ENCODE measurements at regions not wholly inside any gene's neighbourhood (a gene's known extent, or its start where the extent isn't known, plus 50 kb on each side); places are given as distances from the start of the nearest gene placed in this dataset.

DNA sequence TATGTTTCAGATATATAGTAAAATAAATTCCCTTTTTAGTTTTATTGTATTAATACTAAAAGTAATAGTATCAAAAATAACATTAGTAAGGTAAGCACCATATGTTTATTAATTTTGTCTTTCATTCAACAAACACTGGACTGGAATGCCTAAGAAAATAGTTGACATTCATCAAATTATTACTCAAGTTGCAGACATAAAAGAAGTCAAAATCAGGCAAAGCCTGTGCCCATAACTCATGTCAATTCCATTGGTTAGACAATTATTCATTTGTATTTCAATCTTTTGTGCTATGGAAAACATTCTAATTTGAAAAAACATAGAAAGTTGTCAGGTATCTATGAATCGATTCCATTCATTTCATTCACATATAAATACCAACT is 158.9 kb downstream of the CEMIP2 start:
- H3K27ac ChIP-seq (ENCODE audit: insufficient read depth, low read depth, low read length): no peak overlapping the region

DNA sequence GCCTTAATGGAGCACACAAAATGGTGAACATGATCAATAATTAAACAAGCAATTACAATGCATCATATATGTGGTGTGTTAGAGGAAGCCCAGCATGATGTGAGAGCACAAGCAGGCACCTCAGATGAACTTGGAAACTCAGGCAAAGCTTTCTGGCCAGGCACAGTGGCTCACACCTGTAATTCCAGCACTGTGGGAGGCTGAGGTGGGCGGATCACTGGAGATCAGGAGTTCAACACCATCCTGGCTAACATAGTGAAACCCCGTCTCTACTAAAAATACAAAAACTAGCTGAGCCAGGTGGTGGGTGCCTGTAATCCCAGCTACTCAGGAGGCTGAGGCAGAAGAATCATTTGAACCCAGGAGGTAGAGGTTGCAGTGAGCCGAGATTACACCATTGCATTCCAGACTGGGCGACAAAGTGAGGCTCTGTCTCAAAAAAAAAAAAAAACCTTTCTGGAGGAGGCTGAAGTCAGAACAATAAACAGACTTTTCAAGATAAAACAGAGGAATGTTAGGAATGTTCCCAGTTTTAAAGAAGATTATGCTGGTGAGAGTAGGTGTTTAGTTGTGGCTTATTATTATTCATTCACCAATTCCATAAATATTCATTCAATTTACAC is 159.4 kb downstream of the CEMIP2 start:
- no peak for DNase-seq (ENCODE audit: low read depth, low spot score)
- intact Hi-C loops (cut with micrococcal nuclease): no loop called here

More for the DNA sequence above, 158.9 kb downstream of the CEMIP2 start:
- Histone ChIP-seq H3K4me1 (ENCODE audit: control insufficient read depth, extremely low read depth, insufficient read depth, low read length) (no peaks in the 10 kb centered on the region), H3K79me2 (ENCODE audit: control insufficient read depth, insufficient read depth, low read length) (no peaks in the 10 kb centered on the region), H3K9ac (replicated peaks; ENCODE audit: extremely low read depth, insufficient read depth, low read length) (no peak overlapping the region), H3K9me1 (replicated peaks; ENCODE audit: control insufficient read depth, extremely low read depth, insufficient read depth, low read length) (no peaks in the 10 kb centered on the region), H3K4me3 (replicated peaks in 1 of 3; ENCODE audit: insufficient read depth in 1 of 3, low read depth in 1 of 3, low read length in 3 of 3) (no peak overlapping the region), H3K4me2 (ENCODE audit: insufficient read depth, low read length) (no peak overlapping the region), H3K9me3 (replicated peaks; ENCODE audit: control insufficient read depth, insufficient read depth, low read length) (no peaks in the 10 kb centered on the region), H3K27me3 (ENCODE audit: control insufficient read depth in 2 of 2, insufficient read depth in 2 of 2, low read length in 2 of 2) (no peaks in the 10 kb centered on the region), H3K36me3 (ENCODE audit: control insufficient read depth in 2 of 2, extremely low read depth in 1 of 2, insufficient read depth in 2 of 2, low read length in 2 of 2) (no peaks in the 10 kb centered on the region), H4K20me1 (replicated peaks; ENCODE audit: control insufficient read depth, extremely low read depth, insufficient read depth, low read length) (no peaks in the 10 kb centered on the region), H2AFZ (ENCODE audit: low read depth, low read length) (no peak overlapping the region)
- CTCF ChIA-PET: interaction anchor here (2.0 kb wide), 1 partner anchor 75 kb away, joined by 4 read pairs; no protein-coding TSS in a partner anchor
- no peak for TF ChIP-seq EZH2 (IDR thresholded peaks at IDR 0.05; ENCODE audit: borderline replicate concordance, low read depth, low read length, severe bottlenecking)
- TF ChIP-seq MYC (IDR thresholded peaks at IDR 0.05; ENCODE audit: low read depth, low read length): no peak
- TF ChIP-seq, protein P1, sequence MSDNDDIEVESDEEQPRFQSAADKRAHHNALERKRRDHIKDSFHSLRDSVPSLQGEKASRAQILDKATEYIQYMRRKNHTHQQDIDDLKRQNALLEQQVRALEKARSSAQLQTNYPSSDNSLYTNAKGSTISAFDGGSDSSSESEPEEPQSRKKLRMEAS (IDR thresholded peaks at IDR 0.05; ENCODE audit: insufficient read depth, insufficient read length): no peak
- no peak for TF ChIP-seq FOS (IDR thresholded peaks at IDR 0.05; ENCODE audit: borderline replicate concordance, insufficient read depth, low read length)
- no peak for TF ChIP-seq JUN (IDR thresholded peaks at IDR 0.05; ENCODE audit: borderline replicate concordance, insufficient read depth, insufficient read length, low read depth)
- no peak for TF ChIP-seq POLR2A (IDR thresholded peaks at IDR 0.05; ENCODE audit: low read depth, low read length)
- DNase-seq (ENCODE audit: low read depth, low spot score): peak; percentile 18
- intact Hi-C loops (cut with micrococcal nuclease): no loop called here
- FAIRE-seq: no peak
- no TSS peak for BruUV-seq (replicated peaks)
- POLR2A ChIA-PET: no interaction called here
- dilution Hi-C loops (cut with MboI; ENCODE audit: extremely low pct_ligation_motif_present, low sequenced_read_pairs): no loop called here

More for the DNA sequence above, 159.4 kb downstream of the CEMIP2 start:
- Histone ChIP-seq H3K9me3 (replicated peaks; ENCODE audit: control insufficient read depth, insufficient read depth, low read length) (no peaks in the 10 kb centered on the region), H3K27me3 (ENCODE audit: control insufficient read depth in 2 of 2, insufficient read depth in 2 of 2, low read length in 2 of 2) (no peaks in the 10 kb centered on the region), H3K4me1 (ENCODE audit: control insufficient read depth, extremely low read depth, insufficient read depth, low read length) (no peaks in the 10 kb centered on the region), H3K4me3 (replicated peaks in 1 of 3; ENCODE audit: insufficient read depth in 1 of 3, low read depth in 1 of 3, low read length in 3 of 3) (no peak overlapping the region), H3K4me2 (ENCODE audit: insufficient read depth, low read length) (no peak overlapping the region), H4K20me1 (replicated peaks; ENCODE audit: control insufficient read depth, extremely low read depth, insufficient read depth, low read length) (no peaks in the 10 kb centered on the region), H3K36me3 (ENCODE audit: control insufficient read depth in 2 of 2, extremely low read depth in 1 of 2, insufficient read depth in 2 of 2, low read length in 2 of 2) (no peaks in the 10 kb centered on the region), H3K79me2 (ENCODE audit: control insufficient read depth, insufficient read depth, low read length) (no peaks in the 10 kb centered on the region), H3K27ac (ENCODE audit: insufficient read depth, low read depth, low read length) (no peak overlapping the region), H3K9ac (replicated peaks; ENCODE audit: extremely low read depth, insufficient read depth, low read length) (no peak overlapping the region), H3K9me1 (replicated peaks; ENCODE audit: control insufficient read depth, extremely low read depth, insufficient read depth, low read length) (no peaks in the 10 kb centered on the region), H2AFZ (ENCODE audit: low read depth, low read length) (no peak overlapping the region)
- FAIRE-seq: no peak
- ChIA-PET POLR2A (no interaction called here), CTCF (no interaction called here)
- no TSS peak for BruUV-seq (replicated peaks)
- dilution Hi-C loops (cut with MboI; ENCODE audit: extremely low pct_ligation_motif_present, low sequenced_read_pairs): no loop called here
- no peak for TF ChIP-seq GATA2 (IDR thresholded peaks at IDR 0.05; ENCODE audit: insufficient read depth, insufficient read length, low read depth, low read length)
- no peak for TF ChIP-seq POLR2A (IDR thresholded peaks at IDR 0.05; ENCODE audit: low read depth, low read length)
- TF ChIP-seq POLR2AphosphoS5 (IDR thresholded peaks at IDR 0.05; ENCODE audit: insufficient read depth, low read depth, low read length): no peak
- TF ChIP-seq FOS (IDR thresholded peaks at IDR 0.05; ENCODE audit: borderline replicate concordance, insufficient read depth, low read length): no peak
- TF ChIP-seq JUN (IDR thresholded peaks at IDR 0.05; ENCODE audit: borderline replicate concordance, insufficient read depth, insufficient read length, low read depth): no peak
- TF ChIP-seq, protein P1 (IDR thresholded peaks at IDR 0.05; ENCODE audit: insufficient read depth, insufficient read length): no peak
- no peak for TF ChIP-seq MYC (IDR thresholded peaks at IDR 0.05; ENCODE audit: low read depth, low read length)
- TF ChIP-seq, protein P2, sequence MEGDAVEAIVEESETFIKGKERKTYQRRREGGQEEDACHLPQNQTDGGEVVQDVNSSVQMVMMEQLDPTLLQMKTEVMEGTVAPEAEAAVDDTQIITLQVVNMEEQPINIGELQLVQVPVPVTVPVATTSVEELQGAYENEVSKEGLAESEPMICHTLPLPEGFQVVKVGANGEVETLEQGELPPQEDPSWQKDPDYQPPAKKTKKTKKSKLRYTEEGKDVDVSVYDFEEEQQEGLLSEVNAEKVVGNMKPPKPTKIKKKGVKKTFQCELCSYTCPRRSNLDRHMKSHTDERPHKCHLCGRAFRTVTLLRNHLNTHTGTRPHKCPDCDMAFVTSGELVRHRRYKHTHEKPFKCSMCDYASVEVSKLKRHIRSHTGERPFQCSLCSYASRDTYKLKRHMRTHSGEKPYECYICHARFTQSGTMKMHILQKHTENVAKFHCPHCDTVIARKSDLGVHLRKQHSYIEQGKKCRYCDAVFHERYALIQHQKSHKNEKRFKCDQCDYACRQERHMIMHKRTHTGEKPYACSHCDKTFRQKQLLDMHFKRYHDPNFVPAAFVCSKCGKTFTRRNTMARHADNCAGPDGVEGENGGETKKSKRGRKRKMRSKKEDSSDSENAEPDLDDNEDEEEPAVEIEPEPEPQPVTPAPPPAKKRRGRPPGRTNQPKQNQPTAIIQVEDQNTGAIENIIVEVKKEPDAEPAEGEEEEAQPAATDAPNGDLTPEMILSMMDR (IDR thresholded peaks at IDR 0.05; ENCODE audit: extremely low read depth in 1 of 2, insufficient read depth in 1 of 2, low read depth in 1 of 2, low read length in 2 of 2): no peak
- TF ChIP-seq EZH2 (IDR thresholded peaks at IDR 0.05; ENCODE audit: borderline replicate concordance, low read depth, low read length, severe bottlenecking): no peak

All from endothelial cell of umbilical vein (primary cell).